ENCODE measurements at regions not wholly inside any gene's neighbourhood (a gene's known extent, or its start where the extent isn't known, plus 50 kb on each side); places are given as distances from the start of the nearest gene placed in this dataset.

DNA sequence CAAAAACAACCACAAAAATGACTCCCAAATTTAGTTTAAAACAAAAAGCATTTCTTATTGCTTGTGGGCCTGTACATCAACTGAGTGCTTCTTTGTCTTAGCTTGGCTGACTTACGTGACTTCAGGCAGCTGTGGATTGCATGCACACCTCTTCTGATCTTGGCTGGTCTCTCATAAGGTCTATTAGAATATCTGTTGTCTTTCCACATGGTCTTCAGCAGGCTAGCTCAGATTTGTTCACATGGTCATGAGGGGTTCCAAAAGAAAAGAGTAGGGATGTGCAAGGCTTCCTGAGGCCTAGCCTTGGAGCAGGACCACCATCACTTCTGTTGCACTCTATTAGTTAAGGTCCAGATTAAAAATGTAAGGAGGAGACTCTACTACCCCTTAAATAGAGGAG, 120.1 kb downstream of the LRRC70 start:
- Histone ChIP-seq H3K4me1 (ENCODE audit: control insufficient read depth in 1 of 2, low read depth in 2 of 2) (no peaks in the 10 kb centered on the region), H3K36me3 (no peaks in the 10 kb centered on the region), H3K27ac (no peak overlapping the region), H3K9me3 (no peaks in the 10 kb centered on the region), H3K27me3 (replicated peaks; ENCODE audit: insufficient read depth) (no peaks in the 10 kb centered on the region), H3K4me3 (no peak overlapping the region)
- TF ChIP-seq CTCF (IDR thresholded peaks at IDR 0.05) = no peak
- DNase-seq (ENCODE audit: low spot score) (no peak), ATAC-seq (ENCODE audit: insufficient number of reproducible peaks, low FRiP score, low read depth) (no peak)

GRCh38 chr5:62695274-62695673, 116.7 kb downstream of the LRRC70 start:
- ATAC-seq (ENCODE audit: insufficient number of reproducible peaks, low FRiP score, low read depth) = no peak
- no peak for DNase-seq (ENCODE audit: low spot score)
- H3K4me3 ChIP-seq = no peak overlapping the region
- H3K4me1 ChIP-seq (ENCODE audit: control insufficient read depth in 1 of 2, low read depth in 2 of 2) = no peaks in the 10 kb centered on the region
- TF ChIP-seq CTCF (IDR thresholded peaks at IDR 0.05) = no peak
- no peak overlapping the region for H3K27ac ChIP-seq
- no peaks in the 10 kb centered on the region for H3K9me3 ChIP-seq
- H3K27me3 ChIP-seq (replicated peaks; ENCODE audit: insufficient read depth) = no peaks in the 10 kb centered on the region
- no peaks in the 10 kb centered on the region for H3K36me3 ChIP-seq

DNA sequence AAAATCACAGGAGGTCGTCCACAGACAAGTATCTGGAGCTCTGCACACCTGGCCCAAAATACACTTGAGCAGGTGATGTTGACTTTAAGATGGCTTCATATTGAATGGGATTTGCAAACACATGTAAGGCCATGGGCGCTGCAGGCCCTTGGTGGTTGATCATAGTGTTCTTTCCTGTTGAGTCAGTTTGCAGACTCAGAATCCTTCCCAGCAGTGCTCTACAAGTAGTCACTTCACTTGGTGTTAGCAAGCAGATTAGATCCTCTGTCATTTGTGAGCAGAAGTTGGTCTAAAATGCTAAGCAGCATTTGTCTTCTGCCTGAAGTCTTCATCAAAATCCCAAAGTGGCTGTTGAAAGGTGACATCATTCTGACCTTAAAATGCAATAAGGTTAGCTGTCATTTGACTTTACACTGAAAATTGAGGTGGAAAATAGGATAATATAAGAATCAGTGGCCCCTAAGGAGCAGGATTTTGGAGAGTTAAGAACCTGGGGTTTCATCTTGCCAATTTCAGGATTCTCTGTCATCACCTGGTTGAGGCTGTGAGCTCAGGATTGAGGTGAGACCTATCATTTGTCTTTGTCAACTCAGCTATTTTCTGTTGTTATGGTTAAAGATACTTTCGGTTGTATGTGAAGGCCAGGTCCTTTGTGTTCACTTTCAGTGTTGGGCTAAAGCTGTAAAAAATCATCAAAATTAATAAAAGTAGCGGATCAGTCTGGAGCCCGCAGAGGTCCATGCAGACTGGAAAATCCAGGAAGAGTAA, 114.5 kb downstream of the LRRC70 start:
- TF ChIP-seq CTCF (IDR thresholded peaks at IDR 0.05) = no peak

DNA sequence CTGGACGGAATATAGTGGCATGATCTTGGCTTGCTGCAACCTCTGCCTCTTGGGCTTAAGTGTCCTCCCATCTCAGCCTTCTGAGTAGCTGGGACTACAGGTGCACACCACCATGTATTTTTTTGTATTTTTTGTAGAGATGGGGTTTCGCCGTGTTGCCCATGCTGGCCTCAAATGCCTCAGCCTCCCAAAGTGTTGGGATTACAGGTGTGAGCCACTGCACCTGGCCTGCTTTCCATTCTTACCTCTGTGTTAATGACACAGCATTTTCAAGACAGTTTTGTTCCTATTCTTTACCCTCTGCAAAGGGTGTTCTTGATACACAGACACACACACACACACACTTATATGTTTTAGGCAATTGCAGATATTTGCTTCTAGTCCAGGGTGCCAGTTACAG, 113.3 kb downstream of the LRRC70 start:
- no peak overlapping the region for H3K4me3 ChIP-seq
- DNase-seq (ENCODE audit: low spot score) (no peak), ATAC-seq (ENCODE audit: insufficient number of reproducible peaks, low FRiP score, low read depth) (no peak)
- no peak for TF ChIP-seq CTCF (IDR thresholded peaks at IDR 0.05)
- no peaks in the 10 kb centered on the region for H3K9me3 ChIP-seq
- no peak overlapping the region for H3K27ac ChIP-seq
- H3K27me3 ChIP-seq (replicated peaks; ENCODE audit: insufficient read depth) = no peaks in the 10 kb centered on the region
- H3K36me3 ChIP-seq = no peaks in the 10 kb centered on the region
- H3K4me1 ChIP-seq (ENCODE audit: control insufficient read depth in 1 of 2, low read depth in 2 of 2) = no peaks in the 10 kb centered on the region

More for the DNA sequence above, 114.5 kb downstream of the LRRC70 start:
- ATAC-seq (ENCODE audit: insufficient number of reproducible peaks, low FRiP score, low read depth) (no peak), DNase-seq (ENCODE audit: low spot score) (no peak)
- no peaks in the 10 kb centered on the region for H3K27me3 ChIP-seq (replicated peaks; ENCODE audit: insufficient read depth)
- no peak overlapping the region for H3K27ac ChIP-seq
- H3K36me3 ChIP-seq = no peaks in the 10 kb centered on the region
- H3K4me1 ChIP-seq (ENCODE audit: control insufficient read depth in 1 of 2, low read depth in 2 of 2) = no peaks in the 10 kb centered on the region
- no peaks in the 10 kb centered on the region for H3K9me3 ChIP-seq
- no peak overlapping the region for H3K4me3 ChIP-seq

- Histone ChIP-seq H3K4me1 (ENCODE audit: control insufficient read depth in 1 of 2, low read depth in 2 of 2) (no peaks in the 10 kb centered on the region), H3K36me3 (no peaks in the 10 kb centered on the region), H3K9me3 (no peaks in the 10 kb centered on the region), H3K27me3 (replicated peaks; ENCODE audit: insufficient read depth) (no peaks in the 10 kb centered on the region), H3K27ac (no peak overlapping the region), H3K4me3 (no peak overlapping the region)
- no peak for ATAC-seq (ENCODE audit: insufficient number of reproducible peaks, low FRiP score, low read depth)
- DNase-seq (ENCODE audit: low spot score) = no peak
- TF ChIP-seq CTCF (IDR thresholded peaks at IDR 0.05) = no peak
Measured at GRCh38 chr5:62690421-62690820, 111.8 kb downstream of the LRRC70 start.
